Right lobe of liver (tissue), 4 donors: ENCODE measurements at regions not wholly inside any gene's neighbourhood (a gene's known extent, or its start where the extent isn't known, plus 50 kb on each side); places are given as distances from the start of the nearest gene placed in this dataset.

Experiments
- CTCF ChIP-seq, 4 donors: fragments of 200-600 bp in 3 of 4; fragments of 450-650 bp in 1 of 4; IDR thresholded peaks; one replicate each; pipeline versions ENCODE4 v1.5.1 to v1.8.0; 2016 to 2022; ENCODE audit warnings: antibody characterized with exemption in 4 of 4, mild to moderate bottlenecking in 2 of 4
- POLR2A ChIP-seq: fragments of 450-650 bp; IDR thresholded peaks from one replicate; pipeline ENCODE4 v1.6.1; 2017; ENCODE audit warnings: antibody characterized with exemption, mild to moderate bottlenecking
- donor health status: DM: no; HTN: no; CAD: no.
- donor health status: DM: no; HTN: no; CAD: no.
- donor health status: DM: no; HTN: yes; CAD: no.

DNA sequence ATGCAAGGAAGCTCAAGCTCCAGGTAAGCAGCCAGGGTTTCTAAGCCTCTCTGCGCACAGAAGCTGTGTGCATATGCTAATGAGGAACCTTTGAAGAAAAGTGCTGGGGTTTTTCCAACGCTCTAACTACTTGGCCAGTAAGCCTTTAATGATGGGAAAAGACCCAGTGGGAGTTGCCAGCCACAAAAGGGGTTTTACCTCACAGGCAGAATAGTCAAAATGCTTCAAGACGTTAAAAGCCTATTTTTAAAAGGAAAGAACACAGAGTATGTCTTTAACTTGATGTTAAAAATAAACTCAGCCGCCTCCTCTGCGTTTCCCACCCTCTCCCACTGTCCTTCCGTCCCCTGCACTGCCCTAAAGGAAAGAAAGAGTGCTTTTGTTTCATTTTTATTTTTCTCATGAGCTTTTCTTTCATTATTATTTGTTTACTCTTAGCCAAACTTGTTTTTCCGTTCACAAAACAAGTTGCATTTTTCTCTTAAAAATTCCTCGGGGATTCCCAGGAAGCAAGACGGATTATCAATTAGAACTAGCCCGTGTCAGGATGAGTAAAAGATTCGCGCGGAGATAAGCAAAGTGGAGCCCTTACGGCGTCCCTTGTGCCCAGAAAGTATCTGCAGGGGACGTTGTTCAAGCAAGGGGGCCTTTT lies 209.8 kb upstream of the NUDT4 start:
- TF ChIP-seq CTCF (IDR thresholded peaks at IDR 0.05) (no peak), POLR2A (no peak)
